HCT116 (cell line): ENCODE measurements at regions not wholly inside any gene's neighbourhood (a gene's known extent, or its start where the extent isn't known, plus 50 kb on each side); places are given as distances from the start of the nearest gene placed in this dataset.

ENCODE experiments used
- ATAC-seq: fragments of 200-7000 bp; cut with Tn5 transposase; 2 replicates; pipeline ENCODE4 v1.9.1; 2020; ENCODE audit warnings: mild to moderate bottlenecking, moderate library complexity
- BruUV-seq: library from RNA; stranded (reverse); fragments of 400-500 nt; replicated peaks from 2 replicates; lab custom pipeline; 2021; lab: Mats Ljungman, UMichigan
- CTCF ChIA-PET: fragments of 300-600 bp; sonication (Branson Sonifier 250); formaldehyde crosslinking; loops from one replicate; lab custom pipeline; 2021; ENCODE audit warnings: antibody characterized with exemption; lab: Charles Lee
- POLR2A ChIA-PET: fragments of 300-600, 350-600 bp; sonication (Branson Sonifier 250); formaldehyde crosslinking; loops from one replicate; lab custom pipeline; 2021; ENCODE audit warnings: antibody characterized with exemption; lab: Charles Lee
- RAD21 ChIA-PET, 2 experiments: fragments of 300-600 bp; sonication (Branson Sonifier 250); formaldehyde crosslinking; loops; one replicate each; lab custom pipeline; 2023; ENCODE audit warnings: low total read pairs in 2 of 2; ENCODE audit not compliant: uncharacterized antibody in 2 of 2, unreplicated experiment in 2 of 2, low non-redundant PET in 1 of 2; lab: Charles Lee
- DNase-seq: peaks from one replicate; pipeline ENCODE4 v3.0.0-alpha.2; 2010; ENCODE audit warnings: low read depth, low spot score
- H2AFZ ChIP-seq: fragments of 200-600 bp; shearing (Covaris generic), sonication (generic); 2 replicates; pipeline ENCODE4 v1.6.1; 2017; ENCODE audit warnings: low read depth, mixed run types, mixed read lengths, antibody characterized with exemption, low read length; ENCODE audit not compliant: poor library complexity, severe bottlenecking
- H3K27ac ChIP-seq: 2 replicates; pipeline ENCODE4 v1.5.1; 2012; ENCODE audit warnings: low read depth, low read length
- H3K27me3 ChIP-seq: fragments of 200-600 bp; sonication (generic); 2 replicates; pipeline ENCODE4 v1.6.1; 2016; ENCODE audit warnings: mixed run types, low read length, mixed read lengths; ENCODE audit not compliant: insufficient read depth
- H3K36me3 ChIP-seq, 2 experiments: fragments of 200-500 bp in 1 of 2; fragments of 200-600 bp in 1 of 2; sonication (Bioruptor generic) in 1 of 2; sonication (generic) in 1 of 2; 2 replicates each; pipeline versions ENCODE4 v1.5.1 to v1.6.1; 2014 to 2016; ENCODE audit warnings: low read length in 2 of 2, inconsistent platforms in 1 of 2, mixed read lengths in 1 of 2, mixed run types in 1 of 2; ENCODE audit not compliant: insufficient read depth in 2 of 2, control insufficient read depth in 1 of 2
- H3K4me1 ChIP-seq, 2 experiments: fragments of 200-600 bp in 1 of 2; sonication (generic) in 1 of 2; 2 replicates each; pipeline versions ENCODE4 v1.5.1 to v1.6.1; 2012 to 2017; ENCODE audit warnings: low read length in 2 of 2, inconsistent platforms in 1 of 2, mild to moderate bottlenecking in 1 of 2, mixed read lengths in 1 of 2, mixed run types in 1 of 2, moderate library complexity in 1 of 2; ENCODE audit not compliant: insufficient read depth in 2 of 2, control insufficient read depth in 1 of 2
- H3K4me2 ChIP-seq: fragments of 200-600 bp; sonication (generic); 2 replicates; pipeline ENCODE4 v1.6.1; 2017; ENCODE audit warnings: mixed run types, low read length, mixed read lengths
- H3K4me3 ChIP-seq, 2 experiments: fragments of 200-600 bp in 1 of 2; sonication (generic) in 1 of 2; replicated peaks in 1 of 2; 2 replicates each; pipeline ENCODE4 v1.5.1; 2011 to 2016; ENCODE audit warnings: low read length in 2 of 2, control low read depth in 1 of 2, low read depth in 1 of 2, mild to moderate bottlenecking in 1 of 2, mixed read lengths in 1 of 2, mixed run types in 1 of 2
- H3K79me2 ChIP-seq: fragments of 200-600 bp; sonication (generic); 2 replicates; pipeline ENCODE4 v1.6.1; 2017; ENCODE audit warnings: mild to moderate bottlenecking, mixed run types, low read length, moderate library complexity, mixed read lengths; ENCODE audit not compliant: insufficient read depth
- H3K9ac ChIP-seq: fragments of 200-600 bp; sonication (generic); 2 replicates; pipeline ENCODE4 v1.6.1; 2016; ENCODE audit warnings: low read length, mixed read lengths
- H3K9me2 ChIP-seq: fragments of 200-600 bp; sonication (generic), shearing (Covaris generic); 2 replicates; pipeline ENCODE4 v1.6.1; 2017; ENCODE audit warnings: mixed run types, mild to moderate bottlenecking, moderate library complexity; ENCODE audit not compliant: insufficient read depth
- H3K9me3 ChIP-seq, 2 experiments: fragments of 200-500 bp in 1 of 2; fragments of 200-600 bp in 1 of 2; sonication (Bioruptor generic) in 1 of 2; sonication (generic) in 1 of 2; 2 replicates each; pipeline ENCODE4 v1.6.1; 2014 to 2017; ENCODE audit warnings: low read length in 2 of 2, mixed read lengths in 2 of 2, inconsistent platforms in 1 of 2, low read depth in 1 of 2, mild to moderate bottlenecking in 1 of 2, mixed run types in 1 of 2, moderate library complexity in 1 of 2; ENCODE audit not compliant: control insufficient read depth in 1 of 2, insufficient read depth in 1 of 2
- H4K20me1 ChIP-seq: fragments of 200-600 bp; sonication (generic), shearing (Covaris generic); 2 replicates; pipeline ENCODE4 v1.6.1; 2017; ENCODE audit warnings: mixed run types, mild to moderate bottlenecking, moderate library complexity; ENCODE audit not compliant: insufficient read depth
- CBX3 ChIP-seq: IDR thresholded peaks from 2 replicates; pipeline ENCODE4 v1.6.1; 2012; ENCODE audit warnings: low read depth
- CEBPB ChIP-seq: IDR thresholded peaks from 2 replicates; pipeline ENCODE4 v1.6.1; 2012; ENCODE audit warnings: low read depth
- ELF1 ChIP-seq: IDR thresholded peaks from 2 replicates; pipeline ENCODE4 v1.6.1; 2012; ENCODE audit warnings: low read depth, borderline replicate concordance
- EZH2 ChIP-seq: fragments of 200-600 bp; sonication (generic); IDR thresholded peaks from 2 replicates; pipeline ENCODE4 v1.6.1; 2017; ENCODE audit warnings: antibody characterized with exemption, mixed run types
- EZH2phosphoT487 ChIP-seq: fragments of 200-600 bp; IDR thresholded peaks from 2 replicates; pipeline ENCODE4 v1.6.1; 2018; ENCODE audit warnings: antibody characterized with exemption, borderline replicate concordance
- FOSL1 ChIP-seq: IDR thresholded peaks from 2 replicates; pipeline ENCODE4 v1.6.1; 2012; ENCODE audit warnings: low read depth
- JUND ChIP-seq: IDR thresholded peaks from 2 replicates; pipeline ENCODE4 v1.6.1; 2012
- POLR2A ChIP-seq: IDR thresholded peaks from 2 replicates; pipeline ENCODE4 v1.7.0; 2011; ENCODE audit warnings: borderline replicate concordance; ENCODE audit not compliant: insufficient read depth, insufficient read length; ENCODE audit errors: extremely low read depth
- SIN3A ChIP-seq: IDR thresholded peaks from 2 replicates; pipeline ENCODE4 v1.6.1; 2012; ENCODE audit warnings: low read depth
- SRF ChIP-seq: IDR thresholded peaks from 2 replicates; pipeline ENCODE4 v1.6.1; 2012; ENCODE audit warnings: low read depth
- YY1 ChIP-seq: IDR thresholded peaks from 2 replicates; pipeline ENCODE4 v1.6.1; 2011; ENCODE audit warnings: low read length, low read depth, moderate library complexity, mild to moderate bottlenecking; ENCODE audit not compliant: insufficient replicate concordance; ENCODE audit errors: extremely low read depth
- intact Hi-C: fragments of 100-400 bp; cut with micrococcal nuclease; formaldehyde crosslinking; loops from 2 replicates; pipeline ENCODE4 v1.10.0; 2022
- TF ChIP-seq, protein P1 (sequence below): IDR thresholded peaks from 2 replicates; pipeline ENCODE4 v1.6.1; 2012
- TF ChIP-seq, protein P2 (sequence below): IDR thresholded peaks from 2 replicates; pipeline ENCODE4 v1.6.1; 2012; ENCODE audit warnings: low read depth
- TF ChIP-seq, protein P3 (sequence below), 3 experiments: fragments of 200-600 bp in 1 of 3; sonication (generic) in 1 of 3; IDR thresholded peaks in 2 of 3; conservative IDR thresholded peaks in 1 of 3; 2 replicates each; pipeline ENCODE4 v1.5.1; 2012 to 2017; ENCODE audit warnings: low read depth in 2 of 3, low read length in 2 of 3, antibody characterized with exemption in 1 of 3, borderline replicate concordance in 1 of 3, control low read depth in 1 of 3, mild to moderate bottlenecking in 1 of 3, mixed read lengths in 1 of 3, mixed run types in 1 of 3, moderate library complexity in 1 of 3; ENCODE audit not compliant: insufficient read depth in 1 of 3

DNA sequence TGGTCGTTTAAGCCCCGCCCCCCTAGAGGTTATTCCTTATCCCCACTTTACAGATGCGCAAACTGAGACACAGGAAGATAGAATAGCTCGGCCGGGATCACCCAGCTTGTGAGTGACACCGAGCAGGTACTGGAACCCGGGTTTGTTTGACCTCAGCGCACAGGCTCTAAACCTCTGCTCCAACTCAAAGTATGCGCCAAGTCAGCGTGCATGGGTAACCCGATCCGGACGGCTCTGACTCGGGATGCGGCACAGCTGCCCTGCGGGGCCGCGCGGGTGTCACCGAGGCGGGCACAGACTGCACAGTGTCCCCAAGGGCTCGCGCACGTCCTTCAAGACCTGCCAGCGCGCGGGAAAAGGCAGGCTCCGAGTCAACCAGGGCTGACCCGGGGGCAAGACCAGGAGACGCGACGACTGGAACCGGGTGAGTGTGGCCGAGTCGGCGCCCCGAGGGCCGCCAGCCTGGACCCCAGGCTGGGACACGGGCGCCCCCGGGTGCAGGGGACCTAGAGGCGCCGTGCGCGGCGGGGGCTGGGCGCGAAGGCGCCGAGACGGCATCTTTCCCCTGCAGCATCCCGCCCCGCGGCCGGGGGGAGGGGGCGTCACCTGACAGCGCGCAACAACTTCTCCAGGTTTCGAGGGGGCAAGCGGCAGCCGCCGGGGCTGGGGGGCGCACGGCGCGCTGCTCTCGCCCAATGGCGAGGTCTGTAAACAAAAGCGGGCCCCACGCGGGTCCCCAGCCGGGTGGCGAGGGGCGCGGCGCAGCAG lies 101.9 kb upstream of the SOD1 start:
- Histone ChIP-seq H4K20me1 (no peaks in the 10 kb centered on the region), H3K9me2 (no peaks in the 10 kb centered on the region), H3K4me3 (peak overlapping the region; percentile 63 to 65), H2AFZ (no peak overlapping the region), H3K9me3 (no peaks in the 10 kb centered on the region), H3K27me3 (no peaks in the 10 kb centered on the region), H3K36me3 (no peaks in the 10 kb centered on the region), H3K79me2 (peaks cover 45% of the 10 kb centered on the region), H3K4me2 (peak overlapping the region; percentile 73), H3K9ac (peak overlapping the region; percentile 66), H3K4me1 (peaks cover 38 to 60% of the 10 kb centered on the region in 2 experiments), H3K27ac (peak overlapping the region; percentile 66)
- TF ChIP-seq JUND (no peak), ELF1 (no peak), POLR2A (no peak), YY1 (no peak), EZH2 (no peak), SIN3A (no peak), SRF (no peak), FOSL1 (no peak), CEBPB (no peak), EZH2phosphoT487 (no peak), CBX3 (no peak)
- TF ChIP-seq, protein P1, sequence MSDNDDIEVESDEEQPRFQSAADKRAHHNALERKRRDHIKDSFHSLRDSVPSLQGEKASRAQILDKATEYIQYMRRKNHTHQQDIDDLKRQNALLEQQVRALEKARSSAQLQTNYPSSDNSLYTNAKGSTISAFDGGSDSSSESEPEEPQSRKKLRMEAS, result no peak
- TF ChIP-seq, protein P2, sequence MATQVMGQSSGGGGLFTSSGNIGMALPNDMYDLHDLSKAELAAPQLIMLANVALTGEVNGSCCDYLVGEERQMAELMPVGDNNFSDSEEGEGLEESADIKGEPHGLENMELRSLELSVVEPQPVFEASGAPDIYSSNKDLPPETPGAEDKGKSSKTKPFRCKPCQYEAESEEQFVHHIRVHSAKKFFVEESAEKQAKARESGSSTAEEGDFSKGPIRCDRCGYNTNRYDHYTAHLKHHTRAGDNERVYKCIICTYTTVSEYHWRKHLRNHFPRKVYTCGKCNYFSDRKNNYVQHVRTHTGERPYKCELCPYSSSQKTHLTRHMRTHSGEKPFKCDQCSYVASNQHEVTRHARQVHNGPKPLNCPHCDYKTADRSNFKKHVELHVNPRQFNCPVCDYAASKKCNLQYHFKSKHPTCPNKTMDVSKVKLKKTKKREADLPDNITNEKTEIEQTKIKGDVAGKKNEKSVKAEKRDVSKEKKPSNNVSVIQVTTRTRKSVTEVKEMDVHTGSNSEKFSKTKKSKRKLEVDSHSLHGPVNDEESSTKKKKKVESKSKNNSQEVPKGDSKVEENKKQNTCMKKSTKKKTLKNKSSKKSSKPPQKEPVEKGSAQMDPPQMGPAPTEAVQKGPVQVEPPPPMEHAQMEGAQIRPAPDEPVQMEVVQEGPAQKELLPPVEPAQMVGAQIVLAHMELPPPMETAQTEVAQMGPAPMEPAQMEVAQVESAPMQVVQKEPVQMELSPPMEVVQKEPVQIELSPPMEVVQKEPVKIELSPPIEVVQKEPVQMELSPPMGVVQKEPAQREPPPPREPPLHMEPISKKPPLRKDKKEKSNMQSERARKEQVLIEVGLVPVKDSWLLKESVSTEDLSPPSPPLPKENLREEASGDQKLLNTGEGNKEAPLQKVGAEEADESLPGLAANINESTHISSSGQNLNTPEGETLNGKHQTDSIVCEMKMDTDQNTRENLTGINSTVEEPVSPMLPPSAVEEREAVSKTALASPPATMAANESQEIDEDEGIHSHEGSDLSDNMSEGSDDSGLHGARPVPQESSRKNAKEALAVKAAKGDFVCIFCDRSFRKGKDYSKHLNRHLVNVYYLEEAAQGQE, result no peak
- TF ChIP-seq, protein P3, sequence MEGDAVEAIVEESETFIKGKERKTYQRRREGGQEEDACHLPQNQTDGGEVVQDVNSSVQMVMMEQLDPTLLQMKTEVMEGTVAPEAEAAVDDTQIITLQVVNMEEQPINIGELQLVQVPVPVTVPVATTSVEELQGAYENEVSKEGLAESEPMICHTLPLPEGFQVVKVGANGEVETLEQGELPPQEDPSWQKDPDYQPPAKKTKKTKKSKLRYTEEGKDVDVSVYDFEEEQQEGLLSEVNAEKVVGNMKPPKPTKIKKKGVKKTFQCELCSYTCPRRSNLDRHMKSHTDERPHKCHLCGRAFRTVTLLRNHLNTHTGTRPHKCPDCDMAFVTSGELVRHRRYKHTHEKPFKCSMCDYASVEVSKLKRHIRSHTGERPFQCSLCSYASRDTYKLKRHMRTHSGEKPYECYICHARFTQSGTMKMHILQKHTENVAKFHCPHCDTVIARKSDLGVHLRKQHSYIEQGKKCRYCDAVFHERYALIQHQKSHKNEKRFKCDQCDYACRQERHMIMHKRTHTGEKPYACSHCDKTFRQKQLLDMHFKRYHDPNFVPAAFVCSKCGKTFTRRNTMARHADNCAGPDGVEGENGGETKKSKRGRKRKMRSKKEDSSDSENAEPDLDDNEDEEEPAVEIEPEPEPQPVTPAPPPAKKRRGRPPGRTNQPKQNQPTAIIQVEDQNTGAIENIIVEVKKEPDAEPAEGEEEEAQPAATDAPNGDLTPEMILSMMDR (IDR thresholded peaks at IDR 0.05 in 2 of 3, conservative IDR thresholded peaks at IDR 0.05 in 1 of 3; ENCODE audit: borderline replicate concordance in 1 of 3, insufficient read depth in 1 of 3, low read depth in 2 of 3, low read length in 2 of 3), result no peak
- BruUV-seq, result no TSS peak
- intact Hi-C loops, result loop anchor here (2.0 kb wide), 1 partner anchor 203 kb away; no protein-coding TSS in a partner anchor
- CTCF ChIA-PET, result no interaction called here
- RAD21 ChIA-PET, result no interaction called here
- POLR2A ChIA-PET, result no interaction called here
- DNase-seq (no peak), ATAC-seq (no peak)
